HepG2 (cell line): ENCODE measurements at regions not wholly inside any gene's neighbourhood (a gene's known extent, or its start where the extent isn't known, plus 50 kb on each side); places are given as distances from the start of the nearest gene placed in this dataset.

Source experiments
- BRCA1 ChIP-seq: sonication (generic); formaldehyde crosslinking; IDR thresholded peaks from 2 replicates; pipeline ENCODE4 v1.4.0; 2020; ENCODE audit warnings: missing genetic modification reagents
- CBFB ChIP-seq: sonication (generic); formaldehyde crosslinking; IDR thresholded peaks from 2 replicates; pipeline ENCODE4 v1.4.0; 2020; ENCODE audit warnings: missing genetic modification reagents
- FOXP4 ChIP-seq: sonication (generic); formaldehyde crosslinking; IDR thresholded peaks from 2 replicates; pipeline ENCODE4 v1.4.0; 2020; ENCODE audit warnings: missing genetic modification reagents
- PCBP1 ChIP-seq: fragments of 200-400 bp; formaldehyde crosslinking; IDR thresholded peaks from 2 replicates; pipeline ENCODE4 v1.6.1; 2017; ENCODE audit warnings: mild to moderate bottlenecking, low read depth, low read length, borderline replicate concordance
- PHF8 ChIP-seq: sonication (generic); formaldehyde crosslinking; IDR thresholded peaks from 2 replicates; pipeline ENCODE4 v1.5.0; 2020; ENCODE audit warnings: missing genetic modification reagents
- RNF2 ChIP-seq: fragments of 450-650 bp; conservative IDR thresholded peaks from 2 replicates; pipeline ENCODE4 v1.6.1; 2016; ENCODE audit warnings: low read depth
- ZNF274 ChIP-seq: sonication (generic); formaldehyde crosslinking; IDR thresholded peaks from 2 replicates; pipeline ENCODE4 v1.5.1; 2020; ENCODE audit warnings: mild to moderate bottlenecking, missing genetic modification reagents
- ZNF329 ChIP-seq: sonication (generic); formaldehyde crosslinking; IDR thresholded peaks from 2 replicates; pipeline ENCODE4 v1.9.0; 2021; ENCODE audit warnings: low read depth, mild to moderate bottlenecking, missing genetic modification reagents
- ZNF766 ChIP-seq: sonication (generic); formaldehyde crosslinking; IDR thresholded peaks from 2 replicates; pipeline ENCODE4 v1.5.0; 2020; ENCODE audit warnings: missing genetic modification reagents, borderline replicate concordance
- TF ChIP-seq, protein P1 (sequence below): sonication (generic); formaldehyde crosslinking; IDR thresholded peaks from 2 replicates; pipeline ENCODE4 v1.5.0; 2020; ENCODE audit warnings: mild to moderate bottlenecking, missing genetic modification reagents, moderate library complexity
- TF ChIP-seq, protein P2 (sequence below): sonication (generic); formaldehyde crosslinking; IDR thresholded peaks from 2 replicates; pipeline ENCODE4 v1.4.0; 2020; ENCODE audit warnings: mild to moderate bottlenecking, missing genetic modification reagents
- TF ChIP-seq, protein P3 (sequence below): IDR thresholded peaks from 2 replicates; pipeline ENCODE4 v1.6.1; 2016; ENCODE audit warnings: low read depth
- TF ChIP-seq, protein P4 (sequence below), 2 experiments: sonication (generic) in 1 of 2; formaldehyde crosslinking in 1 of 2; IDR thresholded peaks; 2 replicates each; pipeline versions ENCODE4 v1.4.0 to v1.6.1; 2018 to 2020; ENCODE audit warnings: missing genetic modification reagents in 2 of 2, borderline replicate concordance in 1 of 2, low read depth in 1 of 2, mild to moderate bottlenecking in 1 of 2, missing biosample characterization in 1 of 2

GRCh38 chr6:141316236-141316635 is 816.5 kb upstream of the GJE1 start:
- TF ChIP-seq, protein P1, sequence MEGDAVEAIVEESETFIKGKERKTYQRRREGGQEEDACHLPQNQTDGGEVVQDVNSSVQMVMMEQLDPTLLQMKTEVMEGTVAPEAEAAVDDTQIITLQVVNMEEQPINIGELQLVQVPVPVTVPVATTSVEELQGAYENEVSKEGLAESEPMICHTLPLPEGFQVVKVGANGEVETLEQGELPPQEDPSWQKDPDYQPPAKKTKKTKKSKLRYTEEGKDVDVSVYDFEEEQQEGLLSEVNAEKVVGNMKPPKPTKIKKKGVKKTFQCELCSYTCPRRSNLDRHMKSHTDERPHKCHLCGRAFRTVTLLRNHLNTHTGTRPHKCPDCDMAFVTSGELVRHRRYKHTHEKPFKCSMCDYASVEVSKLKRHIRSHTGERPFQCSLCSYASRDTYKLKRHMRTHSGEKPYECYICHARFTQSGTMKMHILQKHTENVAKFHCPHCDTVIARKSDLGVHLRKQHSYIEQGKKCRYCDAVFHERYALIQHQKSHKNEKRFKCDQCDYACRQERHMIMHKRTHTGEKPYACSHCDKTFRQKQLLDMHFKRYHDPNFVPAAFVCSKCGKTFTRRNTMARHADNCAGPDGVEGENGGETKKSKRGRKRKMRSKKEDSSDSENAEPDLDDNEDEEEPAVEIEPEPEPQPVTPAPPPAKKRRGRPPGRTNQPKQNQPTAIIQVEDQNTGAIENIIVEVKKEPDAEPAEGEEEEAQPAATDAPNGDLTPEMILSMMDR (CRISPR knock-in tag) = no peak
- TF ChIP-seq, protein P2, sequence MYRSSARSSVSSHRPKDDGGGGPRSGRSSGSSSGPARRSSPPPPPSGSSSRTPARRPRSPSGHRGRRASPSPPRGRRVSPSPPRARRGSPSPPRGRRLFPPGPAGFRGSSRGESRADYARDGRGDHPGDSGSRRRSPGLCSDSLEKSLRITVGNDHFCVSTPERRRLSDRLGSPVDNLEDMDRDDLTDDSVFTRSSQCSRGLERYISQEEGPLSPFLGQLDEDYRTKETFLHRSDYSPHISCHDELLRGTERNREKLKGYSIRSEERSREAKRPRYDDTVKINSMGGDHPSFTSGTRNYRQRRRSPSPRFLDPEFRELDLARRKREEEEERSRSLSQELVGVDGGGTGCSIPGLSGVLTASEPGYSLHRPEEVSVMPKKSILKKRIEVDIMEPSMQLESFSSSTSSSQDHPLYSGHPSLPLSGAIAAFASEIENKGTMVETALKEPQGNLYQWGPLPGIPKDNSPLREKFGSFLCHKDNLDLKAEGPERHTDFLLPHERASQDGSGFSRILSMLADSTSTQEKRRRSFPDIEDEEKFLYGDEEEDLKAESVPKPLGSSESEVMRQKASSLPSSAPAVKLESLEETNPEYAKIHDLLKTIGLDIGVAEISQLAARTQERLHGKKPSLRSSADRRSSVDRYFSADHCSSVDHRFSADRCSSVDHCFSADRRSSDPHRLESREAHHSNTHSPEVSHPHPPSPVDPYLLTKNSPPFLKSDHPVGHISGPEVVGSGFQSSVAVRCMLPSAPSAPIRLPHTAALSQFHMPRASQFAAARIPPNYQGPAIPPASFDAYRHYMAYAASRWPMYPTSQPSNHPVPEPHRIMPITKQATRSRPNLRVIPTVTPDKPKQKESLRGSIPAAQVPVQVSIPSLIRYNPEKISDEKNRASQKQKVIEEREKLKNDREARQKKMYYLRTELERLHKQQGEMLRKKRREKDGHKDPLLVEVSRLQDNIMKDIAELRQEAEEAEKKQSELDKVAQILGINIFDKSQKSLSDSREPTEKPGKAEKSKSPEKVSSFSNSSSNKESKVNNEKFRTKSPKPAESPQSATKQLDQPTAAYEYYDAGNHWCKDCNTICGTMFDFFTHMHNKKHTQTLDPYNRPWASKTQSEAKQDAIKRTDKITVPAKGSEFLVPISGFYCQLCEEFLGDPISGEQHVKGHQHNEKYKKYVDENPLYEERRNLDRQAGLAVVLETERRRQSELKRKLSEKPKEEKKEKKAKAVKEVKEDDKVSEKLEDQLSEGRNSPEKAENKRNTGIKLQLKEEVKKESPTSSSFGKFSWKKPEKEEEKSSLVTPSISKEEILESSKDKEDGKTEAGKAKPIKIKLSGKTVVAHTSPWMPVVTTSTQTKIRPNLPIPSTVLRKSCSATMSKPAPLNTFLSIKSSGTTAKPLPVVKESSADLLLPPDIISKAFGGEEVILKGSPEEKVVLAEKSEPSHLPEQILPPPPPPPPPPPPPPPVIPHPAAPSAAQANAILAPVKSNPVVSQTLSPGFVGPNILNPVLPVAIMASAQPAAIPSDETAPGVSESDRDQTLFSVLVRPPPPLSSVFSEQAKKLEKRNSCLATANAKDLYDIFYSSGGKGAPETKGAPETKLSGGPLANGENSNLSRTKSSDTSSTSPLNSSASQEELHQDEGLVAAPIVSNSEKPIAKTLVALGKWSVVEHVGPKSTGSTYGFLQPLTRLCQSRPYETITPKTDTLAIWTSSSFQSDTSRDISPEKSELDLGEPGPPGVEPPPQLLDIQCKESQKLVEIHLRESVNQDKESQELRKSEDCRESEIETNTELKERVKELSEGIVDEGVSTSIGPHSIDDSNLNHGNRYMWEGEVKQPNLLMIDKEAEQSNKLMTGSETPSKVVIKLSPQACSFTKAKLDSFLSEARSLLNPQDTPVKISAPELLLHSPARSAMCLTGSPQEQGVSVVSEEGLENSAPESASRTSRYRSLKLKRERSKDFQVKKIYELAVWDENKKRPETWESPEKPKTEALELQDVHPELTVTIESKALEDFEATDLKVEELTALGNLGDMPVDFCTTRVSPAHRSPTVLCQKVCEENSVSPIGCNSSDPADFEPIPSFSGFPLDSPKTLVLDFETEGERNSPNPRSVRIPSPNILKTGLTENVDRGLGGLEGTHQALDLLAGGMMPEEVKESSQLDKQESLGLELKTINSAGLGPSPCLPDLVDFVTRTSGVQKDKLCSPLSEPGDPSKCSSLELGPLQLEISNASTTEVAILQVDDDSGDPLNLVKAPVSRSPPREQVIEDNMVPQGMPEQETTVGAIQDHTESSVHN = no peak
- no peak for TF ChIP-seq FOXP4 (CRISPR knock-in tag)
- no peak for TF ChIP-seq ZNF329 (CRISPR knock-in tag)
- TF ChIP-seq, protein P3, sequence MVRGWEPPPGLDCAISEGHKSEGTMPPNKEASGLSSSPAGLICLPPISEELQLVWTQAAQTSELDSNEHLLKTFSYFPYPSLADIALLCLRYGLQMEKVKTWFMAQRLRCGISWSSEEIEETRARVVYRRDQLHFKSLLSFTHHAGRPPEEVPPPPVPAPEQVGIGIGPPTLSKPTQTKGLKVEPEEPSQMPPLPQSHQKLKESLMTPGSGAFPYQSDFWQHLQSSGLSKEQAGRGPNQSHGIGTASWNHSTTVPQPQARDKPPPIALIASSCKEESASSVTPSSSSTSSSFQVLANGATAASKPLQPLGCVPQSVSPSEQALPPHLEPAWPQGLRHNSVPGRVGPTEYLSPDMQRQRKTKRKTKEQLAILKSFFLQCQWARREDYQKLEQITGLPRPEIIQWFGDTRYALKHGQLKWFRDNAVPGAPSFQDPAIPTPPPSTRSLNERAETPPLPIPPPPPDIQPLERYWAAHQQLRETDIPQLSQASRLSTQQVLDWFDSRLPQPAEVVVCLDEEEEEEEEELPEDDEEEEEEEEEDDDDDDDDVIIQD (CRISPR knock-in tag) = no peak
- no peak for TF ChIP-seq PCBP1
- no peak for TF ChIP-seq CBFB (CRISPR knock-in tag)
- TF ChIP-seq PHF8 (CRISPR knock-in tag) = no peak
- TF ChIP-seq ZNF274 (CRISPR knock-in tag) = no peak
- TF ChIP-seq, protein P4, sequence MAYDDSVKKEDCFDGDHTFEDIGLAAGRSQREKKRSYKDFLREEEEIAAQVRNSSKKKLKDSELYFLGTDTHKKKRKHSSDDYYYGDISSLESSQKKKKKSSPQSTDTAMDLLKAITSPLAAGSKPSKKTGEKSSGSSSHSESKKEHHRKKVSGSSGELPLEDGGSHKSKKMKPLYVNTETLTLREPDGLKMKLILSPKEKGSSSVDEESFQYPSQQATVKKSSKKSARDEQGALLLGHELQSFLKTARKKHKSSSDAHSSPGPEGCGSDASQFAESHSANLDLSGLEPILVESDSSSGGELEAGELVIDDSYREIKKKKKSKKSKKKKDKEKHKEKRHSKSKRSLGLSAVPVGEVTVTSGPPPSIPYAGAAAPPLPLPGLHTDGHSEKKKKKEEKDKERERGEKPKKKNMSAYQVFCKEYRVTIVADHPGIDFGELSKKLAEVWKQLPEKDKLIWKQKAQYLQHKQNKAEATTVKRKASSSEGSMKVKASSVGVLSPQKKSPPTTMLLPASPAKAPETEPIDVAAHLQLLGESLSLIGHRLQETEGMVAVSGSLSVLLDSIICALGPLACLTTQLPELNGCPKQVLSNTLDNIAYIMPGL (CRISPR knock-in tag; IDR thresholded peaks at IDR 0.05; ENCODE audit: borderline replicate concordance in 1 of 2, low read depth in 1 of 2) = no peak
- no peak for TF ChIP-seq BRCA1 (CRISPR knock-in tag)
- TF ChIP-seq RNF2 = no peak
- TF ChIP-seq ZNF766 (CRISPR knock-in tag) = no peak
